GM21576 (cell line): ENCODE measurements at regions not wholly inside any gene's neighbourhood (a gene's known extent, or its start where the extent isn't known, plus 50 kb on each side); places are given as distances from the start of the nearest gene placed in this dataset.
"Not testable (repeated sequence)": the region's sequence is repeated elsewhere in the genome, so short reads cannot be mapped to it uniquely, and the experiment has no call there.

ENCODE experiments used
- ATAC-seq: cut with Tn5 transposase; IDR thresholded peaks from one replicate; pipeline ENCODE4 v1.9.1; 2021; ENCODE audit warnings: mild to moderate bottlenecking, moderate library complexity; ENCODE audit not compliant: unreplicated experiment

- ATAC-seq: no peak
Measured at GRCh38 chr15:35974052-35974451, 428.1 kb upstream of the DPH6 start.

- no peak for ATAC-seq
Measured at GRCh38 chr15:35975941-35976340, 430.0 kb upstream of the DPH6 start.

GRCh38 chr15:35979608-35980007 lies 433.6 kb upstream of the DPH6 start:
- ATAC-seq: no peak

- no peak for ATAC-seq
Measured at GRCh38 chr15:35980719-35981118, 434.8 kb upstream of the DPH6 start.

GRCh38 chr15:35986191-35986721 lies 440.3 kb upstream of the DPH6 start:
- ATAC-seq: no peak

- ATAC-seq: no peak
Measured at GRCh38 chr15:35987056-35987455, 441.1 kb upstream of the DPH6 start.

- ATAC-seq: no peak
Measured at GRCh38 chr15:35991386-35991785, 445.4 kb upstream of the DPH6 start.

GRCh38 chr15:35992791-35993190 lies 446.8 kb upstream of the DPH6 start:
- no peak for ATAC-seq

GRCh38 chr15:35993196-35993595 lies 447.2 kb upstream of the DPH6 start:
- no peak for ATAC-seq

- ATAC-seq: no peak
Measured at GRCh38 chr15:35994876-35995275, 448.9 kb upstream of the DPH6 start.

- no peak for ATAC-seq
Measured at GRCh38 chr15:35998663-35999602, 453.0 kb upstream of the DPH6 start.

GRCh38 chr15:36004891-36005490 lies 459.0 kb upstream of the DPH6 start:
- no peak for ATAC-seq

GRCh38 chr15:36005542-36005941 lies 459.6 kb upstream of the DPH6 start:
- ATAC-seq: no peak

GRCh38 chr15:36007699-36008098 lies 461.7 kb upstream of the DPH6 start:
- ATAC-seq: no peak

- ATAC-seq: no peak
Measured at GRCh38 chr15:36008719-36009118, 462.8 kb upstream of the DPH6 start.

GRCh38 chr15:36024031-36024688 lies 478.2 kb upstream of the DPH6 start:
- ATAC-seq: no peak

GRCh38 chr15:36026627-36027283 lies 480.8 kb upstream of the DPH6 start:
- ATAC-seq: no peak

- no peak for ATAC-seq
Measured at GRCh38 chr15:36029606-36030210, 483.7 kb upstream of the DPH6 start.

GRCh38 chr15:36039996-36040572 lies 494.1 kb upstream of the DPH6 start:
- ATAC-seq: no peak

GRCh38 chr15:36047018-36047716 lies 501.2 kb upstream of the DPH6 start:
- ATAC-seq: not testable (repeated sequence)
